ENCODE measurements at regions not wholly inside any gene's neighbourhood (a gene's known extent, or its start where the extent isn't known, plus 50 kb on each side); places are given as distances from the start of the nearest gene placed in this dataset.

- TF ChIP-seq CTCF (IDR thresholded peaks at IDR 0.05; ENCODE audit: low read depth, low read length, missing control alignments) = no peak
- DNase-seq (ENCODE audit: extremely low read depth, low read depth) = no peak
- H3K4me3 ChIP-seq (replicated peaks; ENCODE audit: low read depth, low read length) = no peak overlapping the region
Observed at GRCh38 chr10:76695069-76695468, 942.5 kb downstream of the KCNMA1 start.

- no peak overlapping the region for H3K4me3 ChIP-seq (replicated peaks; ENCODE audit: low read depth, low read length)
- no peak for DNase-seq (ENCODE audit: extremely low read depth, low read depth)
- no peak for TF ChIP-seq CTCF (IDR thresholded peaks at IDR 0.05; ENCODE audit: low read depth, low read length, missing control alignments)
Observed at GRCh38 chr10:76686201-76686600, 951.4 kb downstream of the KCNMA1 start.

- no peak for DNase-seq (ENCODE audit: extremely low read depth, low read depth)
- TF ChIP-seq CTCF (IDR thresholded peaks at IDR 0.05; ENCODE audit: low read depth, low read length, missing control alignments) = no peak
- H3K4me3 ChIP-seq (replicated peaks; ENCODE audit: low read depth, low read length) = no peak overlapping the region
Observed at GRCh38 chr10:76684968-76685367, 952.6 kb downstream of the KCNMA1 start.

GRCh38 chr10:76681153-76681552 lies 956.5 kb downstream of the KCNMA1 start:
- TF ChIP-seq CTCF (IDR thresholded peaks at IDR 0.05; ENCODE audit: low read depth, low read length, missing control alignments) = no peak
- no peak overlapping the region for H3K4me3 ChIP-seq (replicated peaks; ENCODE audit: low read depth, low read length)
- DNase-seq (ENCODE audit: extremely low read depth, low read depth) = no peak

GRCh38 chr10:76679030-76679429 lies 958.6 kb downstream of the KCNMA1 start:
- no peak for DNase-seq (ENCODE audit: extremely low read depth, low read depth)
- no peak for TF ChIP-seq CTCF (IDR thresholded peaks at IDR 0.05; ENCODE audit: low read depth, low read length, missing control alignments)
- H3K4me3 ChIP-seq (replicated peaks; ENCODE audit: low read depth, low read length) = no peak overlapping the region

GRCh38 chr10:76675951-76676587 lies 961.5 kb downstream of the KCNMA1 start:
- TF ChIP-seq CTCF (IDR thresholded peaks at IDR 0.05; ENCODE audit: low read depth, low read length, missing control alignments) = no peak
- no peak for DNase-seq (ENCODE audit: extremely low read depth, low read depth)
- H3K4me3 ChIP-seq (replicated peaks; ENCODE audit: low read depth, low read length) = no peak overlapping the region

GRCh38 chr10:76675561-76675950 lies 962.1 kb downstream of the KCNMA1 start:
- no peak overlapping the region for H3K4me3 ChIP-seq (replicated peaks; ENCODE audit: low read depth, low read length)
- no peak for DNase-seq (ENCODE audit: extremely low read depth, low read depth)
- TF ChIP-seq CTCF (IDR thresholded peaks at IDR 0.05; ENCODE audit: low read depth, low read length, missing control alignments) = no peak

All from HFF-Myc (cell line).